HG03432 (cell line): ENCODE measurements at regions not wholly inside any gene's neighbourhood (a gene's known extent, or its start where the extent isn't known, plus 50 kb on each side); places are given as distances from the start of the nearest gene placed in this dataset.

Experiments used
- ATAC-seq: cut with Tn5 transposase; IDR thresholded peaks from one replicate; pipeline ENCODE4 v1.9.1; 2021; ENCODE audit warnings: mild to moderate bottlenecking, moderate library complexity; ENCODE audit not compliant: unreplicated experiment

DNA sequence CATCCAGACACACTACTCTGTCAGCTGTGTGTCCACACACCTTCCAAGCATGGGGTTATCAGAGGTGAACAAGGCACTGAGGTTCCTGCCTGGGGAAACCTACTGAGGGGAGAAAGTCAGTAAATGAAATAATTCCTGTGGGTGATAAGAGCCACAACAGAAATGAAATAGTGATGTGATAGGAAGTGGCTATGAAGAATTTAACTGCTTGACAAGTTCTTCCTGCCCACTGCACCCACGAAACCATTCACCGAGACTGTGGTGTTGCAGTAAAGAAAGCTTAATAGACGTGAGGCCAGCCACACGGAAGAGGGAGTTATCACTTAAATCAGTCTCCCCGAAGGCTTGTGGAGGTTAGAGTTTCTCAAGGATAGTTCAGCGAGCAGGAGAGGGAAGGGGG is 353.1 kb downstream of the UQCRFS1 start:
- no peak for ATAC-seq

DNA sequence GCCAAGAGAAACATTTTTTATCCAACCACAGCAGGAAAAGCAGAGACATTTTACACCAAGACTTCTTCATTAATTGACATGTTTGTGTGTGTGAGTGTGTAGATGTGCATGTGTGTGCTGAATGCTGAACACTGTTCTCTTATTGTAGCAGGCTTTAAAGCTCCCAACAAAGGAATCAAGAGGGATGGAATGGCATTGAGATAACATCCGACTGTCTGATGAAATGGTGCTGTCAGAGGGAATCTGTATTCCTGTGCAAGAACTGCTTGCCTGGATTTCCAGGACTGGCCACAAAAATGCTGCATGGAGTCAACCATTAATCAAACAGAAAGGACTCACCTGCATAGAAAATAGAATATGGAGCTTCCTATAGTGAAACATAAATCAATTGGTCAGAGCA is 354.0 kb downstream of the UQCRFS1 start:
- ATAC-seq = no peak

DNA sequence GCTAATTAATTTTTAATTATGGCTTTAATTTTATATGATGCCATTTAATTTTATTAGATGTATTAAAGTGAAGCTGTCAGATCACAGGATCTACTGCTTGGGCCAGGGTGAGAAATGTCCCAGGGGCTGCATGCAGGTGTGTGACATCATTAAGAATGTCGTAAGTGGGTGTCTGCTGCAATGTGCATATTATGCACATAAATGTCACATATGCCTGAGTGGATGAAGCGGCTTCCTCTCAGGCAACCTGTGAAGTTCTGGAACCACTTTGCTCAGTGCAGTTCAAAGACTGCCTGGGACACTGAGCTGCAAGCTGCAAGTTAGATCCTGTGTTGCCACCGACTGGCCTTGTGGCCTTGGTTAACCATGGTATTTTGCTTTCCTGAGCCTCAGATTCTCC is 355.0 kb downstream of the UQCRFS1 start:
- ATAC-seq = no peak

DNA sequence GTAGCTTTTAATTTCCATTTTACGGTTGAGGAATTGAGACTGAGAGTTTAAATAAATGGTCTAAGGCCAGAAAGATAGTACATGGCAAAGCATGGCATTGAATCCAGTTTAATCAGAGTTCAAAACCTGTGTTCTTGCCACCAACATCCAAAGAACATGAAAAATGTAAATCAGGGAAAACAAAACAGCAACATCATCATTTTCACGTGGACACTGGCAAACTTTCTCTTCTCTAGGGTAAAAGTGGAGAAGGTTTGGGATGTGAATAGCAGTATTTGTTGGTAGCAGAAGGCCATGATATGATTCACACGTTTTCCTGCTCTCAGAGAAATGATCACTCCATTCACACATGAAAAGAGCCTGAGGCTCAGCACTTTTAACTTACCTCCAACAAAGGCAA is 357.7 kb downstream of the UQCRFS1 start:
- no peak for ATAC-seq

DNA sequence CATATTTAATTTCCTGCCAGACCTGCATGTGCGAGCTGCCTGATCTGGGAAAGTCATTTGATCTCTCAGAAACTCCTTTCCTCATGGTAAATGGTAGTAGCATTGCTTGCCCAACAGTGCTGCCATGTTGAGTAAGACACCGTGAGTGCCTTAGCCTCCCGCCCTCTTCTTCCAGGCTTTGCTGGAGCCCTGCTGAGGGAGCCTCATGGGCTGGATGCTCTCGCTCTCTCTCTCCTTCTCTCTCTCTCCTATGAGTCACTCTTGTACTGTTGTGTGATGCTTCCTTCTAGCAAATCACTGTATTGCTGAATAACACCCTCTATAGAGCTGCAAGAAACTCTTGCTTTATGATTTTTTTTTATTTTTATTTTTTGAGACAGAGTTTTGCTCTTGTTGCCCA is 365.5 kb downstream of the UQCRFS1 start:
- no peak for ATAC-seq

DNA sequence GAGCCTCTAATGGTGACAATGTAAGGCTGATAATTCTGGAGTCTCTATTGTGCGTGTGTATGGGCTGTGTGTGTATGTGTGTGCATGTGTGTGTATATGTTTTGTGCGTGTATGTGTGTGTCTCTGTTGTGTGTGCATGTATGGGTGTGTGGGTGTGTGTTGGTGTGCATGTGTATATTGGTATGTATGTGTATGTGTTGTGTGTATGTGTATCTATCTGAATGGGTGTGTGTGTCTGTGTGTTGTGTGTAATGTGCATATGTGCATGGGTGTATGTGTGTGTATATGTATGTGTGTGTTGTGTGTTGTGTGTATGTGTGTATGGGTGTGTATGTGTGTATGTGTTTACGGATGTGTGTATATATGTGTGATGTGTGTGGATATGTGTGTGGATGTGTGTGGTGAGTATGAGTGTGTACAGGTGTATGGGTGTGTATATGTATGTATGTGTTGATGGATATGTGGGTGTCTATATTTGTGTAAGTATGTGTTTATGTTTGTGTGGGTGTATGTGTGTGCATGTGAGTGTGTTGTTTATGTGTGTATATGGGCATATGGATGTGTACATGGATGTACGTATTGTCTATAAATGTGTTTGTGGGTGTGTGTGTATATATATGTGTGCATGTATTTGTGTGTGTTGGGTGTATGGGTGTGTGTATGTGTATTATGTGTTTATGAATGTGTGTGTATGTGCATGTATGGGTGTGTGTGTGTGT is 366.7 kb downstream of the UQCRFS1 start:
- ATAC-seq = no peak

DNA sequence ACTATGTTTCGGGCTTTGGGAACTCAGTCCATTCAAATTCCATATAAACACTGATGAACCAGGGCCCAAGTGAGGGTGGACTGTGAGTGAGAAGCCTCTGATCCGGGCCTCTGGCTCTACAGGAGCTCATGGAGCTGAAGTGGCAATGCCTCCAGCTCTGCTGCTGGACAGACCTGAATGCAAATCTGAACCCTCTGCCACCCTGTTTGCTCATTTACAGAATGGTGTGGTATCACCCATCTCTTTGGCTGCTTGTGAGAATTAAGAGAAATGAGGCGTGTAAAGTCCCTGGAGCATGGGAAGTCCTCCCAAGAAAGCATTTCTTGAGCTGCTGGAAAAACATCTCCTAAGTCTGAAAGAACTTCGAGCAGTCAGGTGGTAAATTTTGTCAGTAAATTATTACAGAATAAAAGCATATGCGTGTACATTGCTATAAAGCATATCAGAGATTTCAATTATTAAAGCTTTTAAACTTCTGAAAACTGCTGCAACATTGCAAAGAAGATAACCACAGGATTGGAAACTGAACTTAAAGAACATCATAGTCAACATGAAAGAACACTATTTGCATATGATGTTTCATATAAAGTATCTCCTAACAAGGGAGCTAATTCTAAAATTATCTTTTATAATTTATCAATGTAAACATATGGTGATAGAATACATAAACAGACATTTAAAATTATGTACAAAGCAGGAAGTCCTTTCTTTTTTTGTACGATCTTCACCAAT is 369.0 kb downstream of the UQCRFS1 start:
- no peak for ATAC-seq

DNA sequence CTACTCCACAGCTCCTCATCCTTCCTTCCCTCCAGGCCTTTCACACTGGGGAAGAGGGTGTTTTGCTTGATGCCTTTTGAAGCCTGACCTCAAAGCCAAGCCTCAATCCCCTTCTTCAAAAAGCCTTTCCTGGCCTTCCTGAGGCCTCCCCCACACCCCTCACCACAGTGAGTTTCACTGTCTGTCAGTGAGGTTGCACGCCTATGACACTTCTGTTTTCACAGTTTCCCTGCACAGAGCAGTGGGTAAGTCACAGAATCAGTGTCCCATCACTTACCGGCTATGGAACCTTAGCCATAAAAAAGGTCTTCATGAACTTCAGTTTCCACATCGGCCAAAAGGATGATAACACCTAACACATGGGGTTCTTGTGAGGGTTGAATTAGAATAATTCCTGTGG is 371.4 kb downstream of the UQCRFS1 start:
- ATAC-seq = no peak

DNA sequence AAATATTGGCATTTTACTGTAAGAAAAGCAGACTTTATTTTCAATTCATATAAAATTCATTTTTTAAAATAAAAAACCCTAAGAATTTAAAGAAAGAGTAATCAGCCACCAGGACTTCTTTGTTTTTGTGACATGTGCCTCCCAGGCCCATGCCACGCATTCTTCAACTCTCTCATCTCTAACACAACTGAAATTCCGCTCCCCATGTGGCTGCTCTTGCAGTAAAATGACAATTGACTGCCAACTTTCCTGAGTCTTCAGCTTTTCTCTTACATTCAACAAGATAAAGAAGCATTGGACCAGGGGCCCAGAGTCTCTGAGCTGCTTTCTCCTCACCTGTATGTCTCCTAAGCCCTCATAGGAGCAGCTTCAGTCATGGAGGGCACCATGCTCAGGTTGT is 372.1 kb downstream of the UQCRFS1 start:
- ATAC-seq = no peak

- no peak for ATAC-seq
Observed at GRCh38 chr19:28839455-28839854, 373.5 kb downstream of the UQCRFS1 start.

DNA sequence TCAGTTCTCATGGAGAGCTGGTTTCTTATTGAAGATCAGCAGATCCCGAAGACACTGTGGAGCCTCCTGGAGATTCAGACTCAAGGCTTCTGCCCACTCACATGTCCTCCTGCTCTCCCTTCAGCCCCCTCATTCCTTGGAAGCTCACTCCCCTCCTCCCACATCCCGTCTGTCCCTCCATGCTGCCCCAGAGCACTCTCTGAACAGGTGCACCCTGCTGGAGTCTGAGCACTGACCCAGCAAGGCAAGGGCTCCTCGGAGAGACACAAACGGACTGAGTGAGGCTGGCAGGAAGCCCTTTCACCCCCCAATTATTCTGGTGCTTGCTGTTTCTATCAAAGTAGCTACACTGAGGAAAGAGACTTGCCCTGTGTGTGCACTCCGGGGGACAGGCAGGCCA is 374.0 kb downstream of the UQCRFS1 start:
- ATAC-seq = no peak

- no peak for ATAC-seq
Observed at GRCh38 chr19:28836421-28836820, 376.5 kb downstream of the UQCRFS1 start.

GRCh38 chr19:28834996-28835395 is 378.0 kb downstream of the UQCRFS1 start:
- ATAC-seq = no peak

DNA sequence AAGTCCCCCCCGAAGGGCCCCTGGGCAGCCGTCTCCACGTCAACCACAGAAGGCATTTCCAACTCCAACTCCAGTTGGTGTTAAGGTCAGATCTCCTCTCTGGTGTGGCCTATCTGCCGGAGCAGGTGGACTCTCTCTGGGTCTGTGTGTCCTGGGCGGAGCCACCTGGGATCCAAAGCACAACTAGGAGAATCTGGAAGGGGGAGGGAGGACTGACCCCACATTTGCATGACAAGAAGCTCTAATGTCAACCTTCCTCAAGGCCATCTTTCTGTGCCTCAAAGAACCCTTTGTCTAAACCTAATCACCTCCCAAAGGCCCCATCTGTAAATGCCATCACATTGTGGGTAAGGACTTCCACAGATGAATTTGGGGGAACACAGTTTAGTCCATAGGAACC is 381.5 kb downstream of the UQCRFS1 start:
- ATAC-seq = no peak

DNA sequence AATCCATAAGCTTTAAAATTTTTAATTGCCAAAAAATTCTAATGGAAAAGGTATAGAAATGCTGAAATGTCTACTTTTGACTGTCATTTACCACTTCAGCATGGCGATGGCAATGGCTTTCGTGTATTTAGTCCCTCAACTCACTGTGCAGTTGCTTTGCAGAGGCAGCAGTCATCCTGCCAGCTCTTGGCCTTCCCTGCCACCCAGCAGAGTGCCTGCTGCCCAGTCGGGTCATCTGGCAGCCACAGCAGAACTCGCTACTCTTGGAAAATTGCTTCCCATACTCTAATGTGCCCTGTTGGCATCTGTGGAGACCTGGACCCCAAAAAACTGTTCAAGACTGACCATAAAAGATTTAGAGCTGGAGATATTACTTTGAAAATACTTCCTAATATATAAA is 383.2 kb downstream of the UQCRFS1 start:
- no peak for ATAC-seq

DNA sequence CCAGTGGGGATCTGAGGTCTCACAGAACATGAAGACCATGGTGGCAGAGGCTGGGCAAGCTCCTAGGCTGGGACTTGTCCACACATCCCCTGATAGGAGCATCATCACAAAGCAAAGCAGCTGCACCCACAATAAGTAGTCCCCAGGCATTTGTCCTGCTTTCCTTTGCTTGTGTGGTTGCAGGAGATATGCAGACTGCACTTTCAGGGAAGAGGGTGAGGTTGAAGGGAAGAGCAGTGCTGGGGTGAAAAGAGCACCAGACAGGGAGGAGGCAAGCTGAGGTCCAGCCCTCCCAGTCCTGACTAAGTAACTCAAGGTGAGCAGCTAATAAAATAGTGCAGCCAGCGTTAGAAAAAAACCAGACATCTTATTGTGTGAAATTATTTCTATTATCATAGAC is 383.6 kb downstream of the UQCRFS1 start:
- no peak for ATAC-seq

DNA sequence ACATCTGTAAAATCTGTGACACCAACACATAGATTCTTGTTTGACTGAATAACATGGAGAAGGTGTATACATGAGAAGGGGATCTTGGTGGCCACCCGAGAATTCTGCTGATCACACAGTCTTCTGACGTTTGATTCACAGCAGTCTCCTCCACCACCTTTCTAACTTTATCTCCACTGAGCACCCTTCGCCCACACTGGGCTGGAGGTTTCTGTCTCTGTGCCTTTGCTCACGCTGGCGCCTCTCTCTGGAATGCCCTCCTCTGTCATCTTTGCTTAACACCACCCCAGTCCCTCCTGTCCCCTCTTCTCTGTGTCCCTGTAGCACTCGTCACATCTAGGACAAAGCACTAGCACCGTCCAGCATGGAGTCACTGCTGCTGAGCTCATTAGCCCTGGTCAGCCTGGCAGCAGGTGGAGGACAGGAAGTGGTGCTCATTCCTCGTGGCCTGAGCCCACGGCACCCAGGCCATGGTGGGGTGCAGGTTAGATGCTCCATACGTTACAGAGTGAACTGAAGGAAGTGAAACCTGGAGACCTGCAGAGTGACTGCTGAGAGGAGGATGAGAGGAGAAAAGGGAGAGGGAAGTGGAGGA is 384.6 kb downstream of the UQCRFS1 start:
- no peak for ATAC-seq

DNA sequence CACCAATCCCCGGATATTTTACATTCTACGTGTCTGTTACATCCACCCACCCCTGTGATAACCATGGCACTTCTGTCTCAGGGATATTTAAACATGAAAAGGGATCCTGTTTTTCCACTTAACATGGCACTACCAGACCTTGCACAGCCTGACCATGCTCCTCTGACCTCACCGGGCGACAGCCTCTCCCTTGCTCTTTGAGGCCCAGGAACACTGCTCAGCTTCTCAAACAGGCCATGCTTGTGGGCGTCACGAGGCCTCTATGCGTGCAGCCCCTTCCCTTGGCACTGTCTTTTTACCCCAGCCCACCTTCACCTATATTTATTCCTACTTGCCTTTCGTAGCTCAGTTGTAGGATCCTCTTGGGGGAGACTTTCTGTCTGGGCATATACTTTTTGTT is 385.6 kb downstream of the UQCRFS1 start:
- ATAC-seq = no peak

DNA sequence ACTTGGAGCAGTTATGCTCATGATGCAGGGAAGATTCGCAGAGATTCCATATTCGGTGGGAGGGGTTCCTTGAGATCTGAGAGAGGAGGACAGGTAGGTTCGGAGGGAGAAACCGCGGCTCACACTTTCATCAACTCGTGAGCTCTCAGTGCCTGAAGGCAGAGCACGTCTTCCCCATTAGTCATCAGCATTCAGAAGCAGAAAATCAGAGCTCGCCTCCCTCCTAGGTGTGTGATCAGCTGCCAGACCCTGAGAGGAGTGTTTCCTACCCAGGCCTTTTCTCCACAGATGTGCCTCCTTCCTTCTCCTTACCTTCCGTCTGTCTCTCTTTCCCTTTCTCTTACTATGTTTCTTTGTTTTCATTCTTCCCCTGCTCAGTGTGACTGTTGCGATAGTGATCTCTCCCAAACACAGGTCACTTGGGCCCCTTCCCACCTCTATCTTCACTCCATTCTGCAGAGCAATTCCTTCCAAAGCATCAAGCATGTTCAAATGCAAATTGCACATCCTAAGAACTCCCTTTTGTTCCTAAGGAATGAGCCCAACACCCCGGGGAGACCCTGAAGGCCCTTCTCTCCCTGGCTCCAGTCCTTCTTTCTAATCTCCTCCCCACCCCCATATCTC is 389.5 kb downstream of the UQCRFS1 start:
- no peak for ATAC-seq

DNA sequence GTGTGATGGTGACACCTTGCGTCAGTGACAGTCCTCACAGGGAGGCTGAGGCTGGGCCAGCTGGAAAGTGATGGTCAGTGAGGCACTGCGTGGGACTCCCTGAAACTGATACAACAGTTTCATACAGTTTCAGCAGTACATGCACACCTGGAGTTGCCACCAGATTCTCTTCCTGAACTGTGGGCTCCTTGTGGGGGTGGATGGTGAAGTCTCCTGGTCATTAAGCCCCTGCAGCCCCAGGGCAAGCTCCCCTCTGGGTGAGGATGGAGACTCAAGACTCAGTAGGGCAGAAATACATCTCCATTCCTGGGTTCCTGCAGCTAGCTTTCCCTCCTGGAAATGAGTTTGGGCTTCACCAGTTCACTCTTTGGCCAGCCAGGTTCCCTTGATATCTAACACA is 392.7 kb downstream of the UQCRFS1 start:
- no peak for ATAC-seq

DNA sequence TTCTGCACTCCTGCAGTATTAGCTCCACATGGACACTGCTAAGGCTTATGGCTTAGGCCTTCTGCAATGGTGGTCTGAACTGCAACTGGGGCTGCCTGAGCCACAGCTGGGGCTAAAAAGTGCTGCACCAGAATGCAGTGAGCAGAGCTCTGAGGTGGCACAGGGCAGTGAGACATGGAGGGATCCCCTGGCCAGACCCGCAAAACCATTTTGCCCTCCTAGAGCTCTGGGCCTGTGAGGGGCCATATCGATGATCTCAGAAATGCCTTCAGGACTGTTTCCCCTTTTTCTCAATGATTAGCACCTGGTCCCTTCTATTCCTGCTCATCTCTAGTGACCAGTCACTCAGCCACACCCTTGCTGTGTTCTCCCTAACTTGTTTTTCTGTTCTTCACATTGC is 397.7 kb downstream of the UQCRFS1 start:
- ATAC-seq = no peak

DNA sequence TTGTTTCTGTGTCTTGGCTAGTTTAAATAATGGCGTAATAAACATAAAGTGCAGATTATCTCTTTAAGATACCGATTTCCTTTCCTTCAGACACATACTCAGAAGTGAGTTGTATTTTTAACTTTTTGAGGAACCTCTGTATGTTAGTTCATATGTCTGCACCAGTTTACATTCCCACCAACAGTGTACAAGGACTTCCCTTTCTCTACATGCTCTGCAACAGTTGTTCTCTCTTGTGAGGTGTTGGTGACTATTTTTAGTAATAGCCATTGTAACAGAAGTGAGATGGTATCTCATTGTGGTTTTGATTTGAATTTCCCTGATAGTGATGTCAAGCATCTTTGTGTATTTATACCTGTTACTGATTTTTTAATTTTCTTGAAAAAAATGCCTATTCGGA is 418.6 kb downstream of the UQCRFS1 start:
- no peak for ATAC-seq
